ENCODE measurements at regions not wholly inside any gene's neighbourhood (a gene's known extent, or its start where the extent isn't known, plus 50 kb on each side); places are given as distances from the start of the nearest gene placed in this dataset.

- TF ChIP-seq ZNF780A (CRISPR knock-in tag; IDR thresholded peaks at IDR 0.05) (no peak), ZBTB34 (CRISPR knock-in tag; IDR thresholded peaks at IDR 0.05) (no peak), ESRRA (CRISPR knock-in tag; IDR thresholded peaks at IDR 0.05; ENCODE audit: low read depth) (no peak), USF2 (IDR thresholded peaks at IDR 0.05; ENCODE audit: low read depth, low read length) (no peak), USF2 (CRISPR knock-in tag; IDR thresholded peaks at IDR 0.05; ENCODE audit: borderline replicate concordance) (no peak), PRDM10 (CRISPR knock-in tag; IDR thresholded peaks at IDR 0.05; ENCODE audit: low read depth) (no peak), FOXM1 (CRISPR knock-in tag; IDR thresholded peaks at IDR 0.05) (no peak)
Measured at GRCh38 chr1:79976287-79976686, 969.8 kb upstream of the ADGRL4 start.

Measured in HepG2 (cell line).